ENCODE measurements at regions not wholly inside any gene's neighbourhood (a gene's known extent, or its start where the extent isn't known, plus 50 kb on each side); places are given as distances from the start of the nearest gene placed in this dataset.

GRCh38 chr13:75913925-75914324, 277.8 kb downstream of the LMO7 start:
- Mint-ChIP-seq H3K4me3 (no peak overlapping the region), H3K36me3 (ENCODE audit: low read depth) (no peaks in the 10 kb centered on the region), H3K27me3 (no peaks in the 10 kb centered on the region), H3K9me3 (no peaks in the 10 kb centered on the region), H3K4me1 (ENCODE audit: low read depth) (no peaks in the 10 kb centered on the region), H3K27ac (no peak overlapping the region)
- Histone ChIP-seq H3K4me3 (ENCODE audit: low read length) (no peak overlapping the region), H3K27me3 (ENCODE audit: control insufficient read depth in 1 of 2, insufficient read depth in 2 of 2, low read length in 2 of 2) (no peaks in the 10 kb centered on the region), H3K4me1 (ENCODE audit: insufficient read depth, low read length) (no peaks in the 10 kb centered on the region), H3K36me3 (ENCODE audit: insufficient read depth, low read length) (no peaks in the 10 kb centered on the region), H3K27ac (ENCODE audit: low read depth in 1 of 2, low read length in 2 of 2) (no peak overlapping the region), H3K9me3 (ENCODE audit: control insufficient read depth in 1 of 2, insufficient read depth in 1 of 2, low read length in 2 of 2) (no peaks in the 10 kb centered on the region)
- CTCF ChIA-PET = no interaction called here
- no peak for DNase-seq
- POLR2A ChIA-PET = no interaction called here
- intact Hi-C loops (cut with DNase I, micrococcal nuclease) = no loop called here
- ATAC-seq (ENCODE audit: poor library complexity) = no peak
- no peak for TF ChIP-seq CTCF (IDR thresholded peaks at IDR 0.05)

- Mint-ChIP-seq H3K4me1 (ENCODE audit: low read depth) (no peaks in the 10 kb centered on the region), H3K4me3 (no peak overlapping the region), H3K9me3 (no peaks in the 10 kb centered on the region), H3K27ac (no peak overlapping the region), H3K27me3 (peaks cover 10% of the 10 kb centered on the region), H3K36me3 (ENCODE audit: low read depth) (no peaks in the 10 kb centered on the region)
- Histone ChIP-seq H3K27me3 (ENCODE audit: control insufficient read depth in 1 of 2, insufficient read depth in 2 of 2, low read length in 2 of 2) (no peaks in the 10 kb centered on the region), H3K4me3 (ENCODE audit: low read length) (no peak overlapping the region), H3K27ac (ENCODE audit: low read depth in 1 of 2, low read length in 2 of 2) (no peak overlapping the region), H3K4me1 (ENCODE audit: insufficient read depth, low read length) (no peaks in the 10 kb centered on the region), H3K9me3 (ENCODE audit: control insufficient read depth in 1 of 2, insufficient read depth in 1 of 2, low read length in 2 of 2) (no peaks in the 10 kb centered on the region), H3K36me3 (ENCODE audit: insufficient read depth, low read length) (no peaks in the 10 kb centered on the region)
- ChIA-PET CTCF (no interaction called here), POLR2A (no interaction called here)
- DNase-seq (no peak), ATAC-seq (ENCODE audit: poor library complexity) (no peak)
- intact Hi-C loops (cut with DNase I, micrococcal nuclease) = no loop called here
- no peak for TF ChIP-seq CTCF (IDR thresholded peaks at IDR 0.05)
These were observed 274.5 kb downstream of the LMO7 start for GRCh38 chr13:75910591-75910990.
